GM21786 (cell line): ENCODE measurements at regions not wholly inside any gene's neighbourhood (a gene's known extent, or its start where the extent isn't known, plus 50 kb on each side); places are given as distances from the start of the nearest gene placed in this dataset.
"Not testable (repeated sequence)": the region's sequence is repeated elsewhere in the genome, so short reads cannot be mapped to it uniquely, and the experiment has no call there.

Experiments
- ATAC-seq: cut with Tn5 transposase; IDR thresholded peaks from one replicate; pipeline ENCODE4 v1.9.1; 2021; ENCODE audit not compliant: unreplicated experiment

DNA sequence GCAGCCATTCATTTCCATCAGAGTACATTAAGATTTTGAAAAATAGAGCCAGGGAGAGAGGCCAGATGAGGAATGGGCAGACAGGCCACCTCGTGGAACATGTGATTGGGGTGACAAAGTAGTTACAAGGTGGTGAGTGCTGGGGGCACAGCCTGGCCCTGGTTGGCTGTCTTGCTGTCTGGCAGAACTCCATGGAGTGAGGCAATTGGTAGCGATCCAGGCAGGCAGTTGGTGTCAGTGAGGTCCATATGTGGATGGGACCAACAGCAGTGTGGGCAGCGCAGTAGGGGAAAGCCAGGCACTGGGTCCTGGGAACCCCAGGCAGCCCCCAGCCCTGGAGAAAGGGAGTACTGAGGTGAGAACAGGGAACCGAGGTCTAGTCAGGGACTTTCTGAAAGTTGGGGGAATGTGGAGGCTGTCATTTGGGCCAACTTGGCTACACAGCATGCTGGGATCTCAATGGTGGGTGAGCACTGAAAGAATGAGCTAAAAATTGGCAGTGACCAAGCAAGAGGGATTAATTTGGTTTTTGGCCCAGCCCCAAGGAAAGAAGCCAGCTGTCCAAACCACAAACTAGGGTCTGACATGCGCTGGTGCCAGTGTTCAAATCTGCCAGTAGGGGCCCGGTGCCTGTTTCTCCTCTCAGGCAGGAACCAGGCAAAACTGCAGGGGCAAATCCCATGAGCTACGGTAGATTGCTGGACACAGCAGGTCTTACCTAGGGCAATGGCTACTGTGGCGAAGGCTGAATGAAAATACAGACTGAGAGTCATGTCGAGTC is 61.4 kb upstream of the E2F3 start:
- ATAC-seq = no peak

DNA sequence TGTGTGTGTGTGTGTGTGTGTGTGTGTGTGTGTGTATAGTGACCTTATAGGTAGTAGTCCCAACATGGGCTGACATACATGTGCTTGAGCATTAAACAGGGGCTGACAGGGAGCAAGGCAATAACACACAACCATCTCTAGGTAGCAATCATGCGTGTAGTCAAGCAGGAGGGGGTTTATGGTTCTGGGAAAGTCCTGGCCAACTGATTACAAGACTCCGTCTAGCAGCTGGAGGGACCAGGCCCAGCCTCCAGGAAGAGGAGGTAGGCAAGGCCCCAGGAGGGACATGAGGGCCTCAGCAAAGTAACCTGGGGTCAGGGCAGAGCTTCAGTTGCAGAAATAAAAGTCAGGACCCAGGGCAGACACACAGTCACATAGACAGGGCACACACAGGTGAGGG is 60.6 kb upstream of the E2F3 start:
- ATAC-seq = no peak

DNA sequence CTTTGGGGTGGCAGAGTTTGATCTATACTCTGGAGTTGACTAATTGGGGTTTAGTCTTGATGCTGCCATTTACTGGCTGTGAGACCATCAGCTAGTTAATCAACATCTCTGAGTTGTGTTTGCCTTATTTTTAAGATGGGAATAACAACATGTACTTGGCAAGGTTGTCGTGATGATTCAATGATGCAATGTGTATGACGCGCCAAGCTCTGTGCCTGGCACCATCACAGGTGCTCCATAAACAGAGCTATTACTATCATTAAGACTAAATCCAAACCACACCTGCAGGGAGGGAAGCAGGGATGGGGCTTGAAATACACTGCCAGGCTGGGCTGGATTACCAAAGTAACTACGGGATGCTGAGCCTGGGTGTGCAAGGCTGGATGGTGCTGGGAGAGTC is 60.1 kb upstream of the E2F3 start:
- ATAC-seq = no peak

DNA sequence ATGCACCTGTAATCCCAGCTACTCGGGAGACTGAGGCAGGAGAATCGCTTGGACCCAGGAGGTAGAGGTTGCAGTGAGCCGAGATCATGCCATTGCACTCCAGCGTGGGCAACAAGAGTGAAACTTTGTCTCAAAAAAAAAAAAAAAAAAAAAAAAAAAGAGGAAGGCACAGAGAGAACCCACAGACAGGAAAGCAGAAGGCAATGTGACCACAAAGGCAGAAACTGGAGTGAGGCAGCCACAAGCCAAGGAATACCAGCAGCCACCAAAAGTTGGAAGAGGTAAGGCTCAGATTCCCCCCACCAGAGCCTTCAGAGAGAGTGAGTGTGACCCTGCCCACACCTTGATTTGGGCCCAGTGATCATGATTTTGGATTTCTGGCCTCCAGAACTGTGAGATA is 54.7 kb upstream of the E2F3 start:
- ATAC-seq = not testable (repeated sequence)

DNA sequence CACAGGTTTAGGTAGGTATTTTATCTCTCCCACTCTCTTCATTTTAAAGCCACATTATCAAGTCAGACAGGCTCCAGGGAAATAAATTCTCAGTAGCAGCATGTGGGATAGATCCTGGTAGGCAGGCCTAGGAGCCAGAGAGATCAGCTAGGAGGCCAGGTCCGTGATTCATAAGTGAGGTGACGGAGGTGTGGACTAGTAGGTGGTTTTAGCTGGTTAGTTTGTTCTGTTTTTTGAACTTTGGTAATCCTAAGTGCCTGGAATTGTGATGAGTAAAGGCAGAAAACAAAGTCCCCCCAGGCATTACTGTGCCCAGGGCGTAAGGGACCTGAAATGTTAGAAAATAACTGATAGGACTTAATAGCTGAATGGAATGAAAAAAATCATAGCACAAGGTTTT is 53.6 kb upstream of the E2F3 start:
- ATAC-seq = no peak

DNA sequence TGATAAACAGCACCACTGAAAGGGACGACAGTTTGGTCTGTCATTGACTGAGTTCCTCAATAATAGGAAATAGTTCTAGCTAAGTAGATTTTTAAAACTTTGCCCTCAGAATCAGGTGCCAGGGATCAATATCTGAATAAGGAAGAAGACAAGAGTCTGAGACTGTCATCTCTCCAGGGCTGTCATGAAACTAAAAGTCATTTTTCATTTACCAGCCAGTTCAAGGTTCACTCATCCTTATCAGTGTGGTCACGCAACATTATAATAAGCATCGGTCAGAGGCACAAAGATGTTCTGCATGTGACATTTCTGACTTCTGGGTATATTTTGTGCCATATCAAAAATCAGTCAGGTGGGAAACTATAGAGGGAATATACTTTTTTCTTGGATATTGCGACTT is 52.5 kb upstream of the E2F3 start:
- ATAC-seq = no peak

DNA sequence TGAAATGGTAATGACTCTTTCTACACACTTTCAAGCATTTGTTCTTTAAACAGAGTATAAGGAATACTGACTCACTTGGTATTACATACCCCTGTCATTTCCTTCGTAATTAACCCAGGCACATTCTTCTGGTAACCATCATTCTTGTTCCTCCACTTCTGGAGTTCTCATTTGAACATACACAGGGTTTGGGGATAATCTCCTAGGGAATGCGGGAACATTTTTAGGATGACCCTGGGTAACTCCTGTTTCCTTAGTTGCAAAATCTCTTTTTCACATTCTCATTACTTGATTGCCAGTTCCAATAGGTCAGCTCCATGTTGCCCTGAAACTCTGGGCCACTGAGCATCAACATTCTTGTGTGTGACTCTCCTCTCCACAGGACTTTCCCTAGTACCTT is 51.5 kb upstream of the E2F3 start:
- no peak for ATAC-seq

DNA sequence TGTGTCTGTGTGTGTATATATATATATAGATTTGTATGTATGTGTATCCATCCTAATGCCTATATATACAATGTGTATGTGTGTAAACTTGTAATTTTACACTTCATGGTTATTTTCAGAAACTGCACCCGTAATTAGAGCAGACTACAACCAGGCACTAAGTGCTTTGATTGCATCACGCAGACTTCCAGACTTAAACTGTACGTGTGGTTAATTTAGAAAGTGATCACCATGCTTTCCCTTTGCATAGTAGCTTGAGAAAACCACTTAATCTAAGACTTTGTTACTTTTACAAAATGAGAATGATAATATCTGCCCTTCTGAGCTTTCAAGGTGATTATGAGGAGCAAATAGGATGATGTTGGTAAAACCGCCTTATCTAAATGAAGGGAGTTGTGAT is 50.1 kb upstream of the E2F3 start:
- no peak for ATAC-seq
